GM19035 (cell line): ENCODE measurements at regions not wholly inside any gene's neighbourhood (a gene's known extent, or its start where the extent isn't known, plus 50 kb on each side); places are given as distances from the start of the nearest gene placed in this dataset.
"Not testable (repeated sequence)": the region's sequence is repeated elsewhere in the genome, so short reads cannot be mapped to it uniquely, and the experiment has no call there.

Experiments used
- ATAC-seq: cut with Tn5 transposase; IDR thresholded peaks from one replicate; pipeline ENCODE4 v1.9.1; 2021; ENCODE audit not compliant: unreplicated experiment

DNA sequence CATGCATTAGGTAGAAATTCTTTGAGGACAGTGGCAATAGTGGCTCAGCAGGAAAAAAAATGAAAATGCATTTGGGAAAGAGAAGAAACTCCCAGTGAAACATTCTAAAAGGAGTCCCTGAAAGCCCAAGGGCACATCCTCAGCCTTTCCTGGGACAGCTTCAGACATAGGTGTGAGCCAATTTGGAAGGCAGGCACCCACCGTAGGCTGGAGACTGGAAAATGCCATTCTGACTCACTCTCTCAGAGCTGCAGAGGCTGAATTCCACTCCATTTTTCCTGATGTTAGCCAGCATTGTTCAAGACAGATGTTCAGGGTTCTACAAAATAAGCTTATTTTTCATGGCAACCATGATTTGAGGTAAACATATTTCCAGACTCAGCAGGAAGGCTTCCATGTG is 379.0 kb upstream of the FZD8 start:
- no peak for ATAC-seq

DNA sequence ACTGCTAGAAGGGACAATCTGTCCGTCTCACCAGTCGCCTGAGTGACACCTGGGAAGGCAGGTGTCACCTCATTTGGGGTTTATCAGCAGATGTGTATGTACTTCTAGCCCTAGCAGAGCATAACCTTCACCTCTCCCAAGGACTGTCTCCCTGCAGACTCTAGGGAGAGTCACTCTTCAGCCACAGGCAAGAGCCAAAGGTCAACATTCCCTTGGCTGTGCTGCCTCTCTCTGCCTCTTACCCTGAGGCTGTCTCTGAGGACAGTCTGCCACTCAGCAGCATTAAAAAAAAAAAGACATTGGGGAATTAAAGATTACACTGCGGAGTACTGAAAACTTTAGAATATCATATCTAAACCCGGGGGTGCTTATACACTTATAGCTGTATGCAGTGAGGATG is 377.7 kb upstream of the FZD8 start:
- no peak for ATAC-seq

DNA sequence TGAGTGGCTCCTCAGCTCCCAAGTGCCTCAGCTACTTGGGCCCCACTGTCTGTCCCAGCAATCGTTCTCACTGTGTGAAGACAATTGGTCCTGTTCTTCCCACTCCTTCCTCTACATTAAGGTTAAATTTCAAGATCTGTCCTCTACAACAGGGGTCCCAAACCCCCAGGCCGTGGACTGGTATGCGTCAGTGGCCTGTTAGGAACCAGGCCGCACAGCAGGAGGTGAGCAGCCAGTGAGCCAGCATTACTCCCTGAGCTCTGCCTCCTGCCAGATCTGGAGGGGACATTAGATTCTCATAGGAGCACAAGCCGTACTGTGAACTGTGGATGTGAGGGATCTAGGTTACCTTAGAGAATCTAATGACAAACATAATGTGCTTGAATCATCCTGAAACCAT is 376.9 kb upstream of the FZD8 start:
- ATAC-seq: no peak

DNA sequence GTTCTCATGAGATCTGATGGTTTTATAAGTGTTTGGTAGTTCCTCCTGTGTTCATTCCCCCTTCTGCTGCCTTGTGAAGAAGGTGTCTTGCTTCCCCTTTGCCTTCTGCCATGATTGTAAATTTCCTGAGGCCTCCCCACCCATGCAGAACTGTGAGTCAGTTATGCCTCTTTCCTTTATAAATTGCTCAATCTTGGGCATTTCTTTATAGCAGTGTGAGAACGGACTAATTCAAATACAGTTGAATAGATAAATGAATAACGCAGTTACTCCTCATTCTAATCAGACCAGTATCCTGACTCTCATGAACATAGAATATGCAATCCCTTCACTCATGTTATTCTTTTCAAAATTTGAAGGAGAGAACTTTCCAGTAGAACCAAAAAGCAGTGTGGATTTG is 375.0 kb upstream of the FZD8 start:
- ATAC-seq: no peak

DNA sequence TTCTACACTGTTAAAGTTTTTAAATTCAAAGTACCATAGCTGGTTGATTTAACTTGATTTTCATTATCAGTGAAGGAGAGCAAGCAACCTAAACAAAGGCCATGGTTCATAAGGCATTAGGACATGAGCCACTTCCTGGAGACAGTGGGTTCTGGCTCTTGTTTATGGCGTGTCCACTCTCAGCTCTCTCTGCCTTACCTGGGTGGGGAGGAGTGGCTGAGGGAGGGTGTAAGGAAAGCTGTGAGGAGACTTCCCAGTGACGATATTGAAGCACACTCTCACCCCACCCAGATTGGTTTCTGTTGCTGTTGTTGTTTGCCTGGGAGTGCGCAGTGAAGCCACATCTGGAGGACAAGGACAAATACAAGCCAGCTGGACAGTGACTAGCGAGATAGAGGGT is 365.3 kb upstream of the FZD8 start:
- ATAC-seq: no peak

DNA sequence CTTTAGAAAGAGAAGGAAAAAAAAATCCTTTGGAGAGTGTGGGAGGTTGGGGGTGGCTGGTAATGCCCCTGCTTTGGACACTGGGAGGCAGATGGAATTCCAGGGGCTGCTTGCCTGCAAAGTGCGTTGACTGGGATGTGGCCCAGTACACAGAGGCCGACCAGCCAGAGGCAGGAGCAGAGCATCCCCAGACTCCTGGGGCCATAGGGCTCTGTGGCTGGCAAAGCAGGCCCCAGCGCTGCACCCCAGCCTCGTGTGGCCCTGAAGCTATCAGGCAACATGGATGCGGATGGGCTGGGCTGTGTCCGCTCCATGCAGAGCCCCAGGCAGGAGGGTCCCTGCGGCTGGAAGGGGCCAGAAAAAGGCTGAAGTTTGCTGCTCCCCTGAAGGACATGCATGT is 361.6 kb upstream of the FZD8 start:
- no peak for ATAC-seq

DNA sequence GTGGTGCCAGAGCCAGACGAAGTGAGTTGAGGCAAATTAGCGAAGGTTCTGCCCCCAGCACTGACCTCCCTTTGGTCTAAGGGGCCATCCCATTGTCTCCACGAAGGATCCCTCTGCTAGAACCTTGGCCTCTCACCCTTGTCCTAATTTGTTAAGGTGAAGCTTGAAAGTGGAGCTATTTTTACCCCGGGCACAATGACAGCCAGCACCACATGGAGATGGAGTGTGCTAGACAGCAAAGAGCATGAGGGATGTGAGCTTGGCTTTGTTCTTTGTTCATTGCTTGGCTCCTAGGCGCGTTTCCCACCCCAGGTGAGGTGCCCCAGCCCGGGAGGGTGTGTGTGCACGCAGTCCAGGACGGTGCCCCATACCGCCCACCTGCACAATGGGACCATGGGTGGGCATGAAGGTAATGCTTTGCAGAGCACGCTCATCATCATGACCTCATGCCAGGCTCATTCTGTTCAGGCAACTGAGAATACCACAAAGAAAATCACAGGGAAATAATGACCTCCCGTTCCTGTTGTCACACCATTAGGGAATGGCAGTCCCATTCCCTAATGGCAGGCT is 361.0 kb upstream of the FZD8 start:
- ATAC-seq: no peak

DNA sequence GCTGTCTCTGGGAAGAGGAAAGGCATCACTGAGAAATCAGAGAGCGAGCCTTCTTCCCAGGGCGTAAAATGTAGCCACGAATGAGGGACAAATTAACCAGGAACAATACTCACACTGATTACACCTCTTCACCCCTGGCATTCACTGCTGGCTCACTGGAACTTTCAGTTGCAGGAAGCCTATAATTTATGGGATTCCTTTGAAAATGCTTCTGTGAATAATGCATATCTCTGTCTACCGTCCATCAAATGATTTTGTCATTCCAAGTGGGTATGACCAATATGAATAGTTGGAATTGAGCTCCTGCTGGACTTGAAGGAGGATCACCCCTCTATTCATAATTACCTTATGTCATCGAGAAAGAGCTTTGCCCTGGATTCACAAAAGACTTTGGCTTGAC is 360.3 kb upstream of the FZD8 start:
- ATAC-seq: no peak

DNA sequence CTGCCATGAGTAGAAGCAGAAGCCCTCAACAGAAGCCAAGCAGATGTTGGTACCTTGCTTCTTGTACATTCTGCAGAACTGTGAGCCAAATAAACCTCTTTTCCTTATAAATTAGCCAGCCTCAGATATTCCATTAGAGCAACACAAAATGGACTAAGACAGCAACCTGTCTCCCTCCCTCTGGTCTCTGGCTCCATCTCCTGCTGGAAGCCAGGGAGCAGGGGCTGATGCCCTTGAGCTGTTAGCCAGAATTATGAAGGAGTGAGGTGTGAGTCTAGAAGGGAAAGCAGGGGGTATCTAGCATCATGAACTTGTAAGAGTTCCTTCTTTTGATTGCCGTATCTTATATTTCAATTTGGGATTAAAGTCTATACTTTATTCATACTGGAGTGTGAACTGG is 358.7 kb upstream of the FZD8 start:
- not testable (repeated sequence) for ATAC-seq

DNA sequence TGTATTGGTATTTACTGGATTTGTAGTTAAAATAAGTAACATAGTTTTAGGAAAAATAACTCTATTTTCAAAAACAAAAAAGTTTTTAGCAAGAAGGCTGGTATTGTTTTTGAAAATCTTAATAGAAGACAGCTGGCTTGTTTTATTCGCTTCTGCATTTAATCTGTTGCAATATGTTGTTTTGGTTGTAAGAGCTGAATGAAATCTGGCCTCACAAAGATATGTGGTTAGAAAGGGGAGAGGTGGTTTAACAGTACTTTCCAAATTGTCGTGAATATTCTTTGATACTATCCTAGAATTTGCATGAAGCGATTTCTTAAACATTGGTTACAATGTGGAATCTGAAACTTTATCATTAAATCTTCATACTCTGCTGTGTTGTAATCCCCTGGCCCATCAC is 355.9 kb upstream of the FZD8 start:
- no peak for ATAC-seq

DNA sequence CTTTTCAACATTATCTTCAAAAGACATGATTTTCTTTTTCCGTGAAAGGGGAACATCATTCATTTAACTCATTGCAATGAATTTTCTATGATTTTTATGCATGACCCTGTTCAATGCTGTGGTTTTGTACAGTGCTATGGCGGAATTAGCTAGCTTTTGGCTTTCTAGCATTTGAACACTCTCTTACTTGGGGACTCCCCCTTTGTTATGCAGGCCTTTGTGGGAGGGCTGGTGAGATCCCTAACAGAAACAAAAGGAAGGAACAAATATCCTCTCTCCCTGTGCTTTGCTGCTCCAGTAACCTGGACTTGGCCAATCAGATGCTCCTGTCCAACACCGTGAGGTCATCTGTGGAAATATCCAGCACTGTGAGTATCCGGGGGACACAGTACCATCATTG is 353.4 kb upstream of the FZD8 start:
- no peak for ATAC-seq

DNA sequence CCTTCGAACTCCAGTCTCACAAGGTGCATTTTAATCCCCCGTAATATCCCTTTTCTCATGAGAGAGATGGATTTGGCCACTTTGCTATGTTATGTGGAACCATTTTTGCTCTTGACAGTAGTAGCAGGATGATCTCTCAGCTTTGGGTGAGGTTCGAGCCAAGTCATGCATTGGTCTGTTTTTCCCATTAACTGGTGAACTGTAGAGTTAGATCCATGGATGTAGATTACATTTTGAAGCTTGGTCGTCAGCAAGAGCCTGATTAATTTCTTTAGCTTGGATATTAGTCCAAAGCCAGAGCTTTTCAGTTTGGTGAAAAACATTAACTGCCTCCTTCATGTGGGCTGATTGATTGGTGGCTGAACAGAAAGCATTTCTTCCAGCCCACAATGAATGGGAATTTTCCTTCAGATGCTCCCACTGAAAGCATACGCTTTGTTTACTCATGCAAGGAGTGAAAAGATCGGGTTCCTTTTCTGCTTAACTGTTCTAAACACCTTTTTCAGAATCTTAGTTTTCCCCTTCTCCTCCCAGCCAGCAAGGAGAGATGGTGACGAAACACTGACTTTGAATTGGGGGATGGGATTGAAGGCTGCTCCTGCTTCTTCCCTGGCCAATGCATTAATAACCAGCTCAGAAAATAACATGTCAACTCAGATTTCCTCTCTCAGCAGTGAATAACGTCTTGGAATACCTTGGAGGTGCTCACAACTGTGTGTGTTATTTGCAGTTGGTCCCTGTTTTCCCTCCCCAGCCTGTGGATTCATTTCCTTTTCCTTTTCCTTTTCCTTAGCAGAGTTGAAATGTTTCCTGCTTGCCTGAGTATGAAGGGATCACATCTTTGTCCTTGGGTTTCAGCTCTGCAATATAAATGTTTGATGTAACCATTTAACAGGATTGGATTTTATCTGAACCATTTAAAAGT is 351.8 kb upstream of the FZD8 start:
- ATAC-seq: no peak

DNA sequence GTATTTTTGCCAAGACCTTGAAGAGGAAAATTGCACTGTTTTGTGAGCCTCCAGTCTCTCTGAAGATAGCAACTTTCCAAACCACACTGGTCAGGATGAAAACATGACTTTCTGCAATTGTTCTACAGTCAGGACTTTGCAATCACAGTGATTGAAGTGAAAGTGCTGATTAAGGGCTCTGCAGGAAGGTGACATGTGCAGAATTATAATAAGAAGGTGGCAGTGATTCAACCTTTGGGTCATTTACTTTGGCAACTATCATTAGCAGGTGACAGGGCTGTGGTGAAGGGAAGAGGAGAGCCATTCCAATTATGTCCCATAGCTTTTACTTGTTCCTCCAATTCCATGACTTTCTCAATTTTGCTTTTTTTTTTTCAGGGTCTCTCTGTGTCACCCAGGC is 350.0 kb upstream of the FZD8 start:
- no peak for ATAC-seq

DNA sequence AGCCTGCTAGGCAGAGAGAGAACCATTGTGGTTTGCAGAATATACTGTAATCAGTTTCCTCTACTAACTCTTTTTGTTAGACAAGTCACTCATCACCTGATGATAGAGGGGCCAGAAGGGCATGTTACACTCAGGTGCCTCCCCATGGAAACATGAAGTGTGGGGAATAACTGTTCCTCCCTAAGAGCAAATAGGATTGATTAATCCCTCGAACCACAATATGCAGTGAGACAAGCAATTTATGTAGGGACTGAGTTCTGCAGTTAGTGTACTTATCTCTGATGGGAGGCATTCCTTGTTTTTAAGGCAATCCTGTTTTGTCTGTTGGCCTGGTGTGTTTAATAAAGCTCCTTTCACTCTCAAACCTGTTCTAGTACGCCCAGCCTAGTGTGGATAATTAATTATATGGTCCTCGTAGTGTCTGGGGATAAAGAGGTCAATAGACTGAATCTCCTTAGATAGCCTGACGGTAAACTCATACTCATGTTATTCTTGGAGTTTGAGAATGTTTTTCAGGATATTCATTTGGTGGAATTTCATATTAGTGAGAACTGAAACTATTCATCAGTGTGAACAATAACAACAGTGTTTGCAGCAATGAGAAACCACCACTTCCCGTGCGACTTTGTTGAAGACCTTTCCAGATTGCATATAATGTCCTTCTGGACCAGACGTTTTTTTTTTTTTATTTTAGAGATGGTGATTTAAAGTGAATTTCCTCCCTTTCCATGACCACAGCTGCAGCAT is 344.8 kb upstream of the FZD8 start:
- ATAC-seq: no peak

DNA sequence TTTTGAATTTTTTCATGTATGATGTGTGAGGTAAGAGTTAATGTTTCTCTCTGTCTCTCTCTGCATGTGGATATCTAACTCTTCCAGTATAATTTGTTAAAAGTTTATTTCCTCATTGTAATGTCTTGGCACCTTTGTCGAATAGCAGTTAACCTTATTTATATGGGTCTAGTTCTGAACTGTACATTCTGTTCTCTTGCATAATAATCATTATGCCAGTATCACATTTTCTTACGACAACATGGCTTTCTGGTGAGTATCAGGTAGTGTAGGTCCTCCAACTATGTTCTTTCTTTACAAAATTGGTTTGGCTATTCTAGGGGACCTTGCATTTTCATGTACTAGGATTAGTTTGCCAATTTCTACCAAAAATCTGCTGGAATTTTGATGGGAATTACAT is 337.0 kb upstream of the FZD8 start:
- ATAC-seq: no peak

DNA sequence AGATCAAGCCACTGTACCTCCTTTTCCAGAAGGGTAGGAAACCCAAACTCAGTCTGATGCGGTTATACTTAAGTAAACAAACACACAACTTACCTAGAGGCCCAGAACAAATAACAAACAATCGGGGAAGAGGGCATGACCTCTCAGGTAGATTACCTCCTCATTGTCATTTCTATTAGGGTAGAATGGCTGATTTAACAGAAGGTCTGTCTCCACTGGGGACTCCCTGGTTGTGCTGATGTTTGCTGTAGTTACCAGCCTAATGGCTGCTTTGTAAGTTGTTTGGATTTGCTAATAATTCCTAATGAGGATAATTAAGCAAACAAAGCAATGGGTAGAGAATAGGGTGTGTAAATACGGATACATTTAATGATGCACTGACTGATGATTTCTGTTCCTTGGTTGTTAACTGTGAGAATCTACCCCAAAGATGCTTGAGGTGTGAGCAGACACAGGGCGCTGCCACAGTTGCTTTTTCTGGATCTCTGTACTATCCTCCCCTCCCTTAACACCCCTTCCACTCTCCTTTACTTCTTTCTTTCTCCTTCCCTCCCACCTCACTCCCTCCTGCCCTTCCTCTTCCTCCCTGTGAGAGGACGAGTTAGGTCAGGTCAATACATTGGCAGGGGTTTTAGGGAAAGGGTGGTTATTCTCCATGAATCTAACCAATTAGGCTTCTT is 332.0 kb upstream of the FZD8 start:
- not testable (repeated sequence) for ATAC-seq

DNA sequence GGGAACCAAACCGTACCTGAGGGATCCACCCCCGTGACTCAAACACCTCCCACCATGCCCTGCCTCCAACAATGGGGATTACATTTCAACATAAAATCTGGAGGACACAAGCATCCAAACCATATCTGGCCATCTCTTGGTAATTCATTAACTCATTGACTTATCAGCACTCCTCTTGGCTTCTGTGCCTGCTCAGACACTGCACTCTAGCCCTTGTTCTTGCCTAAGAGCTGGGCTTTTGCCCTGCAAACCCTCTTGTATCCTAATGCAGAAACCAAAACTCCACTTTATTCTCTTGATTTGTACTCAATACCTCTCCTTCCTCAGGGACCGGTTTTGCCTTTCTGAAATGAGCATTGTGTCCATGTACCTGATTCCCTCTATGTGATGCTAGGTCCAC is 330.2 kb upstream of the FZD8 start:
- no peak for ATAC-seq

DNA sequence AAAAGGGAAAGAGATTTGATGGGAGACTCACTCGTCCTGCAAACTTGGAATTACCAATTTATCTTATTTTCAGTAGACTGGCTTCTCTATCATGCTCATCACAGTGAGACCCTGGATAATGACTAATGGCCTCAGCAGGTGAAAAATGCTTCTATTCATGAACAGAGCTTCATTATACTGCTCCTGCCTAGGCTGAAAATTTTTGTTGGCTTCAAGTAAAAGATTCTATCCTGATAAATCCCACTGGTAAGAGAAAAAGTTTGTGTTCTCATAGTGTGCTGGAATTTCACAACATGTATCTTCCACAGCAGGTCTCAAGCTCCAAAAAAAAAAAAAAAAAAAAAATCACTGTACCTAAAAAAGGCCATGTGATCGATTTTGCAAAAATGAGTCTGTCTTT is 329.3 kb upstream of the FZD8 start:
- no peak for ATAC-seq

DNA sequence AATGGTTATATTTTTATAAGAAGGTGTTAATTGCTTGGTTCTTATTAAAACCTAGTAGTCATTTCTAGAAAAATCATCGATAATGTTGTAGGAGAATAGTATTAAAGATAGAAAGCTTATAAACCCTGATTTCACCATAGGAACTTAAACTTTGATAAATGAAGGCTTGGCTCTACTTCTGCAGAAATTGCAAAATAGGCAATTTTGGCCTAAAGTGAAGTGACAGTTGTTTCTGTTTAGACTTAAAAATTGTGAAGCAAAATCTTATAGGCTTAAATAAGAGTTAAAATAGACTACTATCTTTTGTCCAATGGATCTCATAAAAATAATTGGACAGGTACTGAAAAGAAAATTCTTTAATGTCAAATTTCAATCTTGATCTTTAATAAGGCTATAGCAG is 321.6 kb upstream of the FZD8 start:
- ATAC-seq: no peak

DNA sequence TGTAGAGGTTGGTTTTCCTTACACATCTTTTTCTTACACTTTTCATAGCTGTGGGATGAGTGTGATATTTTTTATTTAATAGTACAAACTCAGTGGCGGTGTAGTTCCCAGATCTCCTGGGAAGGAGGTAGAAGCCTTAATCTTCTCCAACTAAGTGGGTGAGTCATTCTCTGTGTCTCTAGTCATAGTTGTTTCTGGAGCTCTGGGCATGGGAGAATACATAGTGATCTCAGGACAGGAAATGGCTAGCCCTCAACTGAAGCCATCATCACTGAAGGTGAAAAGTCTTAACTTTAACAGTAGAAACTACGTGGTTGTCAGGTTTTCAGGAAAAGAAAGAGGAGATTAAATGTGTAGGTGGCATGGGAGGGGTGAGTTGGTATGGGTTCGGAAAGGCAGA is 319.4 kb upstream of the FZD8 start:
- ATAC-seq: no peak

DNA sequence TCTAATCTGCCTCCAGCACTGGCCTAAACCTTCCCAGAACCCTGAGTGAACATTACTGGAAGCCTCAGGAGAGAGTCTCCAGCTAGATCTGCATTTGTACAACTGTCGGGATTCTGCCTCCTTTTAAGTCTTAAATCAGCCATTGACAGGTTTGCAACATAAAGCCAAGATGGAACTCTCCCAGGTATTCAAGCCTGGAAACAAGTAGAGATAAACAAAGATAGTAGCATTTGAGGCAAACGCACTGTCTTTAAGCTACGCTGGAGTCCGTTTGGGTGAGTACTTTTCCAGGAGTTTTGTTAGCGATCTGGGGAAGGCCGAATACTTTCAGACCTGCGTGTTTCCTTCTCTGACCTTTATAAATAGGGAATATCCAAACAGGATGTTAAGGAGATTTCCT is 317.2 kb upstream of the FZD8 start:
- ATAC-seq: no peak

DNA sequence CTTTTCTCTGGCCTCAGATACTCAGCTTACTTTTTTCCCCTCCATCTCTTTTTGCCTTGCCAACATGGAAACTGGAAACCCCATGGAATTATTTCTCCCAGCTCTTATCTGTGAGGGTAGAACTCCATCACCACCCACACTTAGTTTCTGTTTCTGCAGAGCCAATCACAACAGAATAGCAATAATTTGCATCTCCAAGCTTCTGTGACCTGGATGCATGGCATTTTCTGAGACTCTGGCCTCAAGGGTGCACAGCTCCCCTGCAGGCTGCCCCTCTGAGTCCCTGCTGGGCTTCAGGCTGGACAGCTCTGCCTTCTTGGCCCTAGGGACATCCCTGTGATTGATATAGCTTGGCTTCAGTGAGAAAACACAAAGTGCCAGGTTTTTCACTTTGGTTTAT is 316.5 kb upstream of the FZD8 start:
- not testable (repeated sequence) for ATAC-seq
